Type B pancreatic cell (in vitro differentiated cells): ENCODE measurements at regions not wholly inside any gene's neighbourhood (a gene's known extent, or its start where the extent isn't known, plus 50 kb on each side); places are given as distances from the start of the nearest gene placed in this dataset.

Experiments used
- DNase-seq: peaks from one replicate; pipeline ENCODE4 v3.0.0; 2021; ENCODE audit warnings: mixed read lengths; ENCODE audit not compliant: unreplicated experiment; ENCODE audit errors: extremely low spot score
- H3K27ac Mint-ChIP-seq: 2 replicates; pipeline ENCODE4 v1.8.0; 2021; ENCODE audit warnings: mild to moderate bottlenecking, mixed read lengths
- H3K27me3 Mint-ChIP-seq: 2 replicates; pipeline ENCODE4 v1.8.0; 2021; ENCODE audit warnings: mixed read lengths
- H3K36me3 Mint-ChIP-seq: 2 replicates; pipeline ENCODE4 v1.8.0; 2021; ENCODE audit warnings: mixed read lengths
- H3K4me1 Mint-ChIP-seq: one replicate; pipeline ENCODE4 v1.8.0; 2021; ENCODE audit warnings: mixed read lengths; ENCODE audit not compliant: unreplicated experiment
- H3K4me3 Mint-ChIP-seq: 2 replicates; pipeline ENCODE4 v1.8.0; 2021; ENCODE audit warnings: mild to moderate bottlenecking, mixed read lengths
- H3K9me3 Mint-ChIP-seq: 2 replicates; pipeline ENCODE4 v1.8.0; 2021; ENCODE audit warnings: mixed read lengths
- CTCF ChIP-seq: fragments of 200-600 bp; sonication (generic); conservative IDR thresholded peaks from 2 replicates; pipeline ENCODE4 v1.5.0; 2021; ENCODE audit warnings: antibody characterized with exemption, mild to moderate bottlenecking

- Mint-ChIP-seq H3K36me3 (no peaks in the 10 kb centered on the region), H3K27me3 (no peaks in the 10 kb centered on the region), H3K4me3 (no peak overlapping the region), H3K9me3 (peaks cover 4% of the 10 kb centered on the region), H3K4me1 (peaks cover 4% of the 10 kb centered on the region), H3K27ac (no peak overlapping the region)
- DNase-seq: no peak
- no peak for TF ChIP-seq CTCF
Observed at GRCh38 chr2:5329763-5330162, 362.4 kb upstream of the SOX11 start.

GRCh38 chr2:5330961-5331360, 361.2 kb upstream of the SOX11 start:
- Mint-ChIP-seq H3K27ac (no peak overlapping the region), H3K9me3 (no peaks in the 10 kb centered on the region), H3K4me3 (no peak overlapping the region), H3K4me1 (peaks cover 4% of the 10 kb centered on the region), H3K27me3 (no peaks in the 10 kb centered on the region), H3K36me3 (no peaks in the 10 kb centered on the region)
- TF ChIP-seq CTCF: no peak
- DNase-seq: no peak

- no peak for TF ChIP-seq CTCF
- peaks cover 4% of the 10 kb centered on the region for H3K4me1 Mint-ChIP-seq
- H3K36me3 Mint-ChIP-seq: no peaks in the 10 kb centered on the region
- H3K27ac Mint-ChIP-seq: no peak overlapping the region
- H3K9me3 Mint-ChIP-seq: peaks cover 8% of the 10 kb centered on the region
- no peaks in the 10 kb centered on the region for H3K27me3 Mint-ChIP-seq
- no peak overlapping the region for H3K4me3 Mint-ChIP-seq
- DNase-seq: no peak
Observed at GRCh38 chr2:5332925-5333324, 359.3 kb upstream of the SOX11 start.

GRCh38 chr2:5339473-5339872, 352.7 kb upstream of the SOX11 start:
- no peaks in the 10 kb centered on the region for H3K36me3 Mint-ChIP-seq

DNA sequence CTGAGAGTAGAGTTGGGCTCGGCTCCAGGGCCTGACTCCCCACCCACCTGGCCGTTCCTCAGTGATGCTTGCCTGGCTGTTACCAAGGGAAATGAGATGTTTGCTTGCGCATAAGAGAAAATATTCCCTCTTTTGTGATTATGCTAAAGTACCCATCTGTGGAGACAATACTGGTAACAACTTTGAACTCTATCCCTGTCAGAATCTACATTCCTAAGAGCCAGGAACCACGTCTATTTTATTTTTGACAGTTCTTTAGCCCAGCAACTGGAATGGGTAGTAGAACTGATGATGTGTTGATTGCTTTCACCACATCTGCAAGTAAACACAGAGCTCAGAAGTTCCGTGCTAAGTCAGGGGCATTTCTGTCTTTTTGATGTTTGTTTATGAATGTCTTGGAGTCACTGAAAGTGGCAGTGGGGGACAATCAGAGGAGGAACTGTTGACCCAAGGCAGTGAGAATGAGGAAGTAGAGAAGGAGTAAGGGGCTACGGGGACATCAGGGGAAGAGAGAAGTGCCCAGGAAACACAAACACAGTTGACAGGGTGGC, 348.3 kb upstream of the SOX11 start:
- no peak overlapping the region for H3K4me3 Mint-ChIP-seq
- no peak for DNase-seq
- no peak for TF ChIP-seq CTCF
- H3K9me3 Mint-ChIP-seq: no peaks in the 10 kb centered on the region
- H3K27me3 Mint-ChIP-seq: no peaks in the 10 kb centered on the region
- no peaks in the 10 kb centered on the region for H3K36me3 Mint-ChIP-seq
- no peak overlapping the region for H3K27ac Mint-ChIP-seq
- peaks cover 4% of the 10 kb centered on the region for H3K4me1 Mint-ChIP-seq

More at GRCh38 chr2:5339473-5339872, 352.7 kb upstream of the SOX11 start:
- Mint-ChIP-seq H3K4me1 (peaks cover 4% of the 10 kb centered on the region), H3K27me3 (no peaks in the 10 kb centered on the region), H3K27ac (no peak overlapping the region), H3K4me3 (no peak overlapping the region), H3K9me3 (peaks cover 10% of the 10 kb centered on the region)
- DNase-seq: no peak
- no peak for TF ChIP-seq CTCF

GRCh38 chr2:5352286-5352685, 339.9 kb upstream of the SOX11 start:
- no peak overlapping the region for H3K27ac Mint-ChIP-seq
- H3K27me3 Mint-ChIP-seq: no peaks in the 10 kb centered on the region
- no peaks in the 10 kb centered on the region for H3K36me3 Mint-ChIP-seq
- no peak overlapping the region for H3K4me3 Mint-ChIP-seq
- peaks cover 4% of the 10 kb centered on the region for H3K9me3 Mint-ChIP-seq
- no peaks in the 10 kb centered on the region for H3K4me1 Mint-ChIP-seq
- no peak for DNase-seq
- no peak for TF ChIP-seq CTCF
